ENCODE measurements at regions not wholly inside any gene's neighbourhood (a gene's known extent, or its start where the extent isn't known, plus 50 kb on each side); places are given as distances from the start of the nearest gene placed in this dataset.
"Not testable (repeated sequence)": the region's sequence is repeated elsewhere in the genome, so short reads cannot be mapped to it uniquely, and the experiment has no call there.

DNA sequence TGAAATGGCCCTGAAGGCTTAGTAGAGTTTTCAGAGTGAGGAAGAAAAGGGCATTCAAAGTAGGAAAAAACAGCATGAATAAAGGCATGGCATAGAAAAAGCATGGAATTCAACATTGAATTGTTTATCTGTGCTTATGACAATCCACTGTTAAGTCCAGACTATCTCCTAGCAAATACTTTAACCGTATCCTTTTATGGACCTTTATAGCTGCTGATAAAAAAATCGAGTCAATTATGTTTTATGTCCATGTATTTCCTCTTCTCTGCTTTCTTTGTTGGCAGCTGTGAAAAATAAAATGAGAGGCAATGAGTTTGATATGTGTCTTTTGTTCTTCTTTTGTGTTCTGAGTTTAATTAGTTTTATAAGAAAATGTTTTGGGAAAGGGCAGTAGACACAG lies 70.4 kb downstream of the TDRD15 start:
- intact Hi-C loops (cut with DNase I): no loop called here
- DNase-seq (ENCODE audit: low spot score): no peak

DNA sequence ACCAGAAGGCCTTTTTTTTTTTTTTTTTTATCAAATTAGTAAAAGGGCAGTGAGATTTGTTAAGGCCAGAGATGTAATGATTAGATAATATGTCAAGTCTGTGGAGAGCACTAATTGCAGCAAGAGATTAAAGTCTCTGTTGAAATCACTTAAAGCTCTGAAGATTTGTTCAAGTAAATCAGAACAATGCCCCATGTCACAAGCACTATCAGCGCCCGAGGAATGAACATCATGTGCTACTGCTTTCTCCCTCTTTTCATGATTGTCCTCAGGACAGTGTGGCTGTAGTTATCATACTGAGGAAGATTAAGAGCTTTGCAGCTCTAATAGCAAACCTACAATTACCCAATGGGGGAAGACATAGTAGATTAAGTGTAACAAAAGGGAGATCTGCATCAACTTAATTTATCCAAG lies 71.1 kb downstream of the TDRD15 start:
- intact Hi-C loops (cut with DNase I): no loop called here
- no peak for DNase-seq (ENCODE audit: low spot score)

DNA sequence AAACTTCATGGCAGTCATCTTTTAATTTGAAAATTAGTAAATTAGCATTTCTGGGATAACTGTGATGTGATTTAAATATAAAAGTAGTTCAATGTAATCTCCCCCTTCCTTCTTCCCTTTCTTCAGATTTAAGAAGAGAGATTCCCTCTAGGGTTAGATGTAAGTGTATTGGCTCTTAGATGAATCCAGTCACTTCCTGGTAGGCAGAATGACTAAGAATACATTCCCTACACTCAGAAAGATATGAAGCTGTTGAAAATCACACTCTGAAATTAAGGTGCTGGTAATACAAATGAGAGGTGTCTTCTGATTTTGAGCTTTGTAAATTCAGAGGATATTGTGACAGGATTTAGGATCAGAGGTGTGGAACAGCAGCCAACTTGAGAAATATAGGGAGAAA lies 71.6 kb downstream of the TDRD15 start:
- DNase-seq (ENCODE audit: low spot score): no peak
- intact Hi-C loops (cut with DNase I): no loop called here

DNA sequence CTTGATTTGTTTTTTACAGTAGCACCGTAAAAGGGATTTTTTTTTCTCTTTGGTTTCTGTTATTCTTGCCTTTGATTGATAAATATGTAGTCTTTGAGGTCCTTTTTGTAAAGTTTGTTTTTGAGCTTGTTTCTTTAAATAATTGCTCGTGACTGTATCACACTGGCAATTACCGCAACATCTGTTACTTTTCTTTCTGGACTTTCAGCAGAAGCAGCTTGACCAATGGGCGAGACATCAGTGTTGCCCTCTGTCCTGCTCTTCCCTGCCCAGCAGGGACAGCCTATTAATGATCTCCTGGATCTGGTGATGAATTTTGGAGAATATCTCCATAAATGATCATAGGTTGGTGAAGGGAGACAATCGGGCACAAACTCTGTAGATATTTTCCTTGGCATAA lies 74.9 kb downstream of the TDRD15 start:
- intact Hi-C loops (cut with DNase I): no loop called here
- DNase-seq (ENCODE audit: low spot score): no peak

DNA sequence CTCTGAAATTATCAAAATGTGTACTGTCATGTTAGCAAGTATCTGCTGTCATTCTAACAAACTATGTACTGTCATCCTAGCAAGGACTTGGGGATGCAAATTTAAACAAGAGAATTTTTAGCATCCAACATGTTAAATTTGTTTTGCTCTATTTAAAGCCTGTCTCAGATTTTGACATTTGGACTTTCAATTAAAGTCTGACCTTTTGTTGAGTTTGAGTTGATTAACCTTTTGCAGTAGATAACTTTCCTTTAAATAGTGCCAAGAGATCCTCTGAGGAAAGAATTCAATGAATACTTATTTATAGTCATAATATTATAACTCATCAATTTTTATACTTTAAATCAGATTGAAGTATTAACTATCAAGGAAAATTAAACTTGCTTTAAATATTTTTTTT lies 80.2 kb downstream of the TDRD15 start:
- DNase-seq (ENCODE audit: low spot score): no peak
- intact Hi-C loops (cut with DNase I): no loop called here

DNA sequence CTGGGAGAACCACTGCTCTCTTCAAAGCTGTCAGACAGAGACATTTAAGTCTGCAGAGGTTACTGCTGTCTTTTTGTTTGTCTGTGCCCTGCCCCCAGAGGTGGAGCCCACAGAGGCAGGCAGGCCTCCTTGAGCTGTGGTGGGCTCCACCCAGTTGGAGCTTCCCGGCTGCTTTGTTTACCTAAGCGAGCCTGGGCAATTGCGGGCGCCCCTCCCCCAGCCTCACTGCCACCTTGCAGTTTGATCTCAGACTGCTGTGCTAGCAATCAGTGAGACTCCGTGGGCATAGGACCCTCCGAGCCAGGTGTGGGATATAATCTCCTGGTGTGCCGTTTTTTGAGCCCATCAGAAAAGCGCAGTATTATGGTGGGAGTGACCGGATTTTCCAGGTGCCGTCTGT lies 90.3 kb downstream of the TDRD15 start:
- intact Hi-C loops (cut with DNase I); DNase-seq (ENCODE audit: low spot score): not testable (repeated sequence)

DNA sequence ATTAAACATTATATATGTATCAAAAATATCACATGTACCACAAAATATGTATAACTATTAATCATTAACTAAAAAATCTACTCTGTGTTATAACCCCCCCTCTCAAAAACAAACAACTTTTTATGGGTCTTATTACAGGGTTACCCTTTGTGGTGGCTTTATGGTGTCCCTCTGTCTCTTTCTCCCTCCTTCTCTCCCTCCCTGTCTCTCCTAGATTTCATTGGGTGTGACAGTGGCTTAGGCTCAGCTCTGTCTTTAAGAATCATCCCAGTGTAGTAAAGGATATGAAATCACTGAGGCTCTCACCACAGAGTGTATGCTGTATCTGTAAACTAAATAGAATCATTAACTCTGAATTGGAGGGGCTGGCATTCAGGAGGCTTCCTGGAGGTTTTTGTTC lies 93.7 kb downstream of the TDRD15 start:
- DNase-seq (ENCODE audit: low spot score): no peak
- intact Hi-C loops (cut with DNase I): no loop called here

DNA sequence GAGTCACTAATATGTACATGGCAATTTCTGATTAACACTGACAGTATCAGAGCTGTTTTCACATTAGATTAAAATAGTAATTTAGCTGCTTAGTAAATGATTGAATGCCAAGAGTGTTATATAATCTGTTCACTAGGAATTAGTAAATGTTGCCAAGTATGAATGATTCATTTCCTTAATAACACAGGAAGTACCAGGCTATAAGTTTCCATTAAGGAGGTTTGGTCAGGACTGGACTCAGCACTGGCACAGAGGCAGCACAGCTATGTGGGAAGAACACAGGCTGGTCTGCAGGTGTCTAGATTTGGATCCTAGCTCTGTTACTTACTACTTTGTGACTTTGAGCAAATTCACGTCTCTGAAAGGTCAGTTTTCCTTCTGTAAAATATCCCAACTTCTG lies 97.2 kb downstream of the TDRD15 start:
- intact Hi-C loops (cut with DNase I): no loop called here
- no peak for DNase-seq (ENCODE audit: low spot score)

DNA sequence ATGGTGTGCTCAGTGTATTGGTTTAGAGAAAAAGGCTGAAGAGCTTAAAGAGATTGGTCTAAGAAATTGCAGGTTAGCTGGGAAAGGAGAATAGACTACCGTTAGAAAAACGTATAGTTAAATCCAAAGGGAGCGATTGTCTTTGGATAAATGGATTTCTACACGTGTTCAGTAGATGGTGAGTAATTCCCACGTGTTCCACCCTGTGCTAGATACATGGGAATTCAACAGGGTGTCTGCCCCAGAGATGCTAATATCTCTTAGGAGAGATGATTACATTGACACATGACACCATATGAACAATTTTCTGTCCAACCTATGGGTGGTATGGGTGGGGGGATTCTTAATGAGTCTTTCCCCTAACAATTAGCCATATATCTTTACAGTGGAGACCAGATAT lies 99.8 kb downstream of the TDRD15 start:
- no peak for DNase-seq (ENCODE audit: low spot score)
- intact Hi-C loops (cut with DNase I): no loop called here

DNA sequence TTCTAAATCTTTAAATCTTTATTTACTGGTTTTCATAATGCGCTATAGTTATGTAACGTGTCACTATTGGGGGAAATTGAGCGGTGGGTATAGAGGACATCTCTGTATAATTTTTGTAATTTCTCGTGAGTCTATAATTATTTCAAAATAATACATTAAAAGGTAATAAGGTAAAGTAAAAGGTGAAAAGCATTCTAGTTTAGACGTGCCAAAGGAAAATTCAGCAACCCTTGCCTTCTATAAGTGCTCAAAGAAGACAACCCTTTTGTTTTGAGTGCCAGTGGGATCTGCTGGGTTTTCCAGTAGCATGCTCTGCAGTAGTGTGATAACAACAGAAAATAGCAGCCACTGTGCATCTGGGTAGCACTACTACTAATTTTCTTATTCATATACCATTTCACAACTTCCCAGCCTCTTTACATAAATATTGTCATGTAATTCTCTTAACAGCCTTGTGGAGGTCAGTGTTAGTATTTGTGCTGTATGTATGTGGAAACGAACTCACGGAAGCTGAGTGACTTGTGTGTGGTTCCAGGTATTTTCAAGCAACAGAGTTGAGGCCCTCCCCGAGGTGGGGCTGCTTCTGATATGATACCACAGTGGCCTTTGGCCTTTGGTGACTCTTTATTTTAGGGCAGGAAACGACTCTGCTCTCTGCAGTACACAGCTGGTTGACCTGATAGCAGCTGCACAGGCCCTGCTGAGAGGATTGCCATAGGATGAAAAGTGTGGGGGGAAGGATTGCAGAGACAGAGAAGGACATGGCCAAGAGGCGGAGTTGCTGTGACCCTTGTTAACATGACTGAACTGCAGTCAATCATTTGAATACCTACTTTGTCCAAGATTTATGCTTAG lies 104.5 kb downstream of the TDRD15 start:
- intact Hi-C loops (cut with DNase I): no loop called here

DNA sequence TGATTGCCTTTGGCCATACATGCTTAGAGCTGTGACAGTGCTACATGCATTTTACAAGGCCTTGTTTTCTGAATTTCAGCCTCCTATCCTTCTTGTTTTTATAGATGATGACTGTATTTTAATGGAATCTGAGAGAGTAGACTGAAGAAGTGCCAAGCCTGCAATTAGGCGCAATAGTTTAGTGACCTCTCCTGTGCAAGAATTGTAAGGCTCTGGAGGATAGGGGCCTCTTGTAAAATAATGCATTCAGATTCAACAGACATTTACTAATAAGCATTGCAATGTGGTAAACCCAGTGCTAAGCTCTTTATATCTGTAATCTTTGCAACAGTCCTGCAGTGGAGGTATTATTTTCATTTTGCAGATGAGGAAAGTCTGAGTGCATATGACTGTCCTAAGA lies 105.5 kb downstream of the TDRD15 start:
- DNase-seq (ENCODE audit: low spot score): no peak
- intact Hi-C loops (cut with DNase I): no loop called here

More for the DNA sequence above, 104.5 kb downstream of the TDRD15 start:
- DNase-seq (ENCODE audit: low spot score): no peak

DNA sequence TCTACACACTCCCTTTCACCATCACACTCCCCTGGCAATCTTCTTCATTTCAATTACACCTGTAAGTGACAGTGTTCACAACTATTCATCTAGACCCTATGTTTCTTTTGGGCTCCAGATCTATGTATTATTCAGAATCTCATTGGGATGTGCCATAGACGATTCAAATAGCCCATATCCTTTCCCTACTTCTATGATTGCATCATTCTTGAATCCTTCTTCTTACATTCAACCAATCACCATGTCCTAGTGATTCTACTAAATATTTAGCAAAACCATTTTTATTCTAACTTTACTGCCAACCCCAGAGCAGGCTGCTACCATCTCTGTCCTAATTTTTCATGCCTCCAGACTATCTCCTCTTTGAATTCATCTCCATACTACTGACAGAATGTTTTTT lies 106.4 kb downstream of the TDRD15 start:
- intact Hi-C loops (cut with DNase I): no loop called here
- no peak for DNase-seq (ENCODE audit: low spot score)

DNA sequence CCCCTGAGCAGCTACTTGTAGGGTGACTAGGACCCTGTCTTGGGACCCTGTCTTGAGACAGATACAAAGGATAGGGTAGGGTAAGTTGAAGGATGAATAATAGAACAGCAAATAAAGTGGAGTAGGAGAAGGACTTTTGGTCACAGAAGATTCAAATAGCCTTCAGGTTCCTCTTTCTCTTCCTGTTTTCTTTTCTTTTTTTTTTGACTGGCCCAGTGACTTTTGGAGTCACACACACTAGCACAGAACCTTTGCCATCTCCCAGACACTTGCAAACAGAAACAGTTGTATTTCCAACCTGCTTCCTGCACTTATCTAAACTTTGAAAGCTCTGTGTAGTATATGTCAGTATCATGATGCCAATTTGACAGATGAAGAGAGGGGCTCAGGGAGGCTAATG lies 108.2 kb downstream of the TDRD15 start:
- no peak for DNase-seq (ENCODE audit: low spot score)
- intact Hi-C loops (cut with DNase I): no loop called here

DNA sequence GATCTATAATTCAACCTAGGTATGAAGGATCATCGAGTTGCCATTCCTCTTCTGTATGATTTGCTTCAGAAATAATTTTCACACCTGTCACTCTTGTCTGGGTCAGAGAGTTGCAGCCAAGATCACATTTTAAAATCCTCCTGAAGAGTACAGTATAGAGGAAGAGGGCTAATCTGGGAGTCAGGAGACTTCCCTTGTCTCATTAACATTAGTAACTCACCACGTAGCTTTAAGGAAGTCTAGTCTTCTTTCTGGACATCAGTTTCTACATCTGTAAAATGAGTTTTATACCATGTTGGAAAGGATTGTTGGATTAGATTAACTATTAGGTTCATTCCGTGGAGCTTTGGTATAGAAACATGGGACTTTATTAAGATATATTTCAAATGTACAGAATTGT lies 109.4 kb downstream of the TDRD15 start:
- no peak for DNase-seq (ENCODE audit: low spot score)
- intact Hi-C loops (cut with DNase I): no loop called here

DNA sequence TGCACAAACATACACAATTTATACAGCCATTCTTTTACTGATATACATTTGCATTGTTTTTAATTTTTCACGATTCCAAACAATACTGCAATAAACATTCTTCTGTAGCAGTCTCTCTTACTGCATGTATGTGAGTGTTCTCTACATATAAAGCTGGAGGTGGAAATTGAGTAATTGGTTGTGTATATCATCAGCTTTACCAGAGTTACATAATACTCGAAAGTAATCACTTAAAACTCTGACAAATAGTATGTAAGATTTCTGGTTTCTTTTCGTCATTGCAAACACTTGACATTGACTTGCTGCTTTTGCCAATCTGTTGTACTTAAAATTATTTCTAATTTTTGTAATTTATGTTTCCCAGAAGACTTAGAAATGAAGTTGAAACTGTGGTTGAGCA lies 110.2 kb downstream of the TDRD15 start:
- no peak for DNase-seq (ENCODE audit: low spot score)
- intact Hi-C loops (cut with DNase I): no loop called here

DNA sequence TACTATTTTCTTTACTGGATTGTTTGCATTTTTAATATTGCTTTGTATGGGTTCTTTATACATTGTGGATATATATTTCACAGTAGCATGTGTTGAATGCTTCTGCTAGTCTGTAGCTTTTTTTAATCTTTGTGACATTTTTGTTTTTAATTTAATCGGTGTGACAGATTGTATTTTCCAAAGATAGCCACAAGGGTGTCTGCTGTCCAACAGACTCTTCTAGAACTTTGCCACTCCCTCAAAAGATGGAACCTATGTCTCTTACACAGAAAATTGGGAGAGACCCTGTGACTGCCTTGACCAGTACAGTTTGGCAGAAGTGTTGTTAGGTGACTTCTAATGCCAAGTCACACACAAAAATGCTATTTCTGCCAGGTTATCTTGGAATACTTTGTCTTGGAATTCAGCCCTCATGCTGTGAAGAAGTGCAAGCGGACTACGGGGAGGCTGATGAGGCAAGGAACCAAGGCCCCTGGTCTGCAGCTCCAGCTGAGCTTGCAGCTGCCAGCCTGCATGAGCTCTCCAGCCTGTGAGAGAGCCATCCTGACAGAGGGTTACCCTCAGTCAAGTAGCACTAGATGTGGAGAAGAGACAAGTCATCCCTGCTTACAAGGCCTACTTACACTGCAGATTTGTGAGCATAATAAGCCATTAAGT lies 110.8 kb downstream of the TDRD15 start:
- DNase-seq (ENCODE audit: low spot score): no peak
- intact Hi-C loops (cut with DNase I): no loop called here

DNA sequence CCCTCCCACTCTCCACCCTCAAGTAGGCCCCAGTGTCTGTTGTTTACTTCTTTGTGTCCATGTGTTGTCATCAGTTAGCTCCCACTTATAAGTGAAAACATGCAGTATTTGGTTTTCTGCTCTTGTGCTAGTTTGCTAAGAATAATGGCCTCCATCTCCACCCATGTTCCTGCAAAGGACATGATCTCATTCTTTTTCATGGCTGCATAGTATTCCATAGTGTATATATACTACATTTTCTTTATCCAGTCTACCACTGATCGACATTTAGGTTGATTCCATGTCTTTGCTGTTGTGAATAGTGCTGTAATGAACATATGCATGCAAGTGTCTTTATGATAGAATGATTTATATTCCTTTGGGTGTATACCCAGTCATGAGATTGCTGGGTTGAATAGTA lies 116.0 kb downstream of the TDRD15 start:
- intact Hi-C loops (cut with DNase I); DNase-seq (ENCODE audit: low spot score): not testable (repeated sequence)

DNA sequence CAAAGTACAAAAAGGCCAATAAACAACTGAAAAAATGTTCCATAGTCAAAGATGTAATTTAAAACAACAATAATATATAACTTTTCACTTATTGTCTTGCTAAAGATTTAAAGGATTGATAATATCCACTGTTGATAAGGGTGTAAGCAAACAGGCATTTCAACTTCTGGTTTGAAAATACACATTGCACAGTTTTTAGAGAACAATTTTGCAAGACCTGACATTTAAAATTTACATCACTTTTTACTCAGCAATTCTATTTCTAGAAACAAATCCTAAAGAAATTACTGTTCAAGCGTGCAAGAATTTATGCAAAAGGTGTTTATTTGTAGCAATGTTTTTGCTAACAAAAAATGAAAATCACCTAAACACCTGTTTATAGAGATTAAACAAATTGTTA lies 120.4 kb downstream of the TDRD15 start:
- intact Hi-C loops (cut with DNase I): no loop called here

DNA sequence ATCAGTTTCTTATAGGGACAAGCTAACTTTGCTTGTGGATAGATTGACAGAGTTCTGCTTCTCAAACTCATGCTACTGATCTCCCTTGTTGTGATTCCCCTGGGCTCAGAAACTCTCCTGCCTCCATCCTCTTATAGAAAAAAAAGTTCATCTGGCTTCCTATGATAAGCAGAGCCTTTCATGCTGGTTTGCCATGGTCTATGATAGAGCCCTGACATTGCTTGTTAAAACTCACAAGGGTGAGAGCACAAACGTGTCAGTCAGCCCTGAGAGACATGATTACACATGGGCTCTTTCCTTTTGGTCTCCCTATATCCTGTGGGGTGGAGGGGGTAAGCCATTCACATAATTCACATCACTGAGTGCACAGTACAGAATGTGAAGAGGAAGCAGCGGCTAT lies 121.8 kb downstream of the TDRD15 start:
- DNase-seq (ENCODE audit: low spot score): no peak
- intact Hi-C loops (cut with DNase I): no loop called here

More for the DNA sequence above, 120.4 kb downstream of the TDRD15 start:
- no peak for DNase-seq (ENCODE audit: low spot score)

DNA sequence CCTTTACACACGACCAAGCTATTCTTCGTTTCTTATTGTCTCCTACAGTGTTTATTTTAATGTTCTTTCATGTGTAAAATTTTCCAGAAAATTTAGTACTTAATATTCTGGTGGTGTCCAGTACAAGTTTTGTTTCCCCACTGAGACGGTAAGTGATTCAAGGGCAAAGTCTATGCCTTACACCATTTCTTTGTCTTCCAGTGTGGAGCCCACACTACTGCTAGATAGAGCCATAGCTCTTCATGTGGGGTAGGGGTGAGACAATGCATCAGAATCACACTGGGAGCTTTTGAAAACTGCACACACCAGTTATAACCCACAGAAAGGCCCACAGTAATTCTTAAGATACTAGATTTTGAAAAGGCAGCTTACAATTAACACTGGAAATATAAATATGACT lies 125.6 kb downstream of the TDRD15 start:
- intact Hi-C loops (cut with DNase I): no loop called here
- no peak for DNase-seq (ENCODE audit: low spot score)

DNA sequence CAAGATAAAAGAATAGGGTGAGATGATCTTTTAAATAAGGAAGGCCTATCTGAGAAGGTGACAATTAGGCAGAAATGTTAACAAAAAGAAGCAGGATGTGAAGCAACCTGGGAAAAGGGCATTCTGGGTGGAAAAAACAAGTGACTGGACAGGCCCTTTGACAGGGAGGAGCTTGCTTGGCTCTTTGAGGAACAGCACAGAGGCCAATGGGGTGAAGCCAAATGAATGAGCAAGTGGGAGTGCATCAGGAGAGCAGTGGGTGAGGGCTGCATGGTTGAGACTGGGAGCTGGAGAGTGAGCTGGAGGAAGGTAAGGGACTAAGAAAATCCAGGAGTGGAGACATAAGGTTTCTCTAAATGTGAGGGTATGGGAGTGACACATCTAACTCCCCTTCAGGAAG lies 126.9 kb downstream of the TDRD15 start:
- intact Hi-C loops (cut with DNase I): no loop called here
- no peak for DNase-seq (ENCODE audit: low spot score)
